ENCODE measurements at regions not wholly inside any gene's neighbourhood (a gene's known extent, or its start where the extent isn't known, plus 50 kb on each side); places are given as distances from the start of the nearest gene placed in this dataset.

- no peaks in the 10 kb centered on the region for H3K79me2 ChIP-seq (ENCODE audit: insufficient read depth, low read depth)
- no peaks in the 10 kb centered on the region for H4K20me1 ChIP-seq (ENCODE audit: insufficient read depth)
- H3K4me2 ChIP-seq = no peak overlapping the region
- H2AFZ ChIP-seq (ENCODE audit: low read depth) = no peak overlapping the region
- no peak overlapping the region for H3K27ac ChIP-seq
- H3K4me1 ChIP-seq (ENCODE audit: low read depth, poor library complexity, severe bottlenecking) = no peaks in the 10 kb centered on the region
- H3K4me3 ChIP-seq (IDR thresholded peaks at IDR 0.05; ENCODE audit: insufficient read depth, low read depth, low read length) = no peak overlapping the region
- H3K36me3 ChIP-seq (ENCODE audit: insufficient read depth) = no peaks in the 10 kb centered on the region
- no peaks in the 10 kb centered on the region for H3K27me3 ChIP-seq (ENCODE audit: insufficient read depth, low read depth)
- TF ChIP-seq, protein P1, sequence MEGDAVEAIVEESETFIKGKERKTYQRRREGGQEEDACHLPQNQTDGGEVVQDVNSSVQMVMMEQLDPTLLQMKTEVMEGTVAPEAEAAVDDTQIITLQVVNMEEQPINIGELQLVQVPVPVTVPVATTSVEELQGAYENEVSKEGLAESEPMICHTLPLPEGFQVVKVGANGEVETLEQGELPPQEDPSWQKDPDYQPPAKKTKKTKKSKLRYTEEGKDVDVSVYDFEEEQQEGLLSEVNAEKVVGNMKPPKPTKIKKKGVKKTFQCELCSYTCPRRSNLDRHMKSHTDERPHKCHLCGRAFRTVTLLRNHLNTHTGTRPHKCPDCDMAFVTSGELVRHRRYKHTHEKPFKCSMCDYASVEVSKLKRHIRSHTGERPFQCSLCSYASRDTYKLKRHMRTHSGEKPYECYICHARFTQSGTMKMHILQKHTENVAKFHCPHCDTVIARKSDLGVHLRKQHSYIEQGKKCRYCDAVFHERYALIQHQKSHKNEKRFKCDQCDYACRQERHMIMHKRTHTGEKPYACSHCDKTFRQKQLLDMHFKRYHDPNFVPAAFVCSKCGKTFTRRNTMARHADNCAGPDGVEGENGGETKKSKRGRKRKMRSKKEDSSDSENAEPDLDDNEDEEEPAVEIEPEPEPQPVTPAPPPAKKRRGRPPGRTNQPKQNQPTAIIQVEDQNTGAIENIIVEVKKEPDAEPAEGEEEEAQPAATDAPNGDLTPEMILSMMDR (conservative IDR thresholded peaks at IDR 0.05; ENCODE audit: low read depth, low read length) = no peak
- H3K9ac ChIP-seq = no peak overlapping the region
Observed at GRCh38 chr5:128682669-128683068, 144.6 kb upstream of the FBN2 start.

- H4K20me1 ChIP-seq (ENCODE audit: insufficient read depth) = no peaks in the 10 kb centered on the region
- H3K9ac ChIP-seq = no peak overlapping the region
- H3K79me2 ChIP-seq (ENCODE audit: insufficient read depth, low read depth) = no peaks in the 10 kb centered on the region
- no peaks in the 10 kb centered on the region for H3K4me1 ChIP-seq (ENCODE audit: low read depth, poor library complexity, severe bottlenecking)
- no peak overlapping the region for H3K27ac ChIP-seq
- TF ChIP-seq, protein P1 (conservative IDR thresholded peaks at IDR 0.05; ENCODE audit: low read depth, low read length) = no peak
- no peaks in the 10 kb centered on the region for H3K27me3 ChIP-seq (ENCODE audit: insufficient read depth, low read depth)
- no peak overlapping the region for H3K4me2 ChIP-seq
- no peak overlapping the region for H2AFZ ChIP-seq (ENCODE audit: low read depth)
- no peaks in the 10 kb centered on the region for H3K36me3 ChIP-seq (ENCODE audit: insufficient read depth)
- no peak overlapping the region for H3K4me3 ChIP-seq (IDR thresholded peaks at IDR 0.05; ENCODE audit: insufficient read depth, low read depth, low read length)
Observed at GRCh38 chr5:128684961-128685360, 146.9 kb upstream of the FBN2 start.

DNA sequence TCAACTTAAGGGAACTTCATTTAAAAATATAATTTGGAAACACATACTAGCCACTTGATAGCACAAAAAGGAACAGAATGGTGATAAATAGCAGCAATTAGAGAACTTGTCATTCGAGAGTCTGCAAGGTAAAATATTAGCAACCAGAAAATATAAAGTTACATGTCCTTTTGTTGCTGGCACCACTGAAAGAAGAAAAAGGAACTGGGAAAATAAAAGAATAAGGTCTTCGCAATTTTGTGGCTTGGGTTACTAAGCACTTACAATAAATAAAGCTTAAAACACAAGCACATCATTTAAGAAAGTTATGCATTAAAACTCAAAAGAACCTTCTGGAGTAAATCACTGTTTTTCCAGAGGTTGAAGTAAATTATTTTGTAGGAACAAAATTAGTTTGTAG, 149.9 kb upstream of the FBN2 start:
- Histone ChIP-seq H2AFZ (ENCODE audit: low read depth) (no peak overlapping the region), H3K4me2 (no peak overlapping the region), H3K4me1 (ENCODE audit: low read depth, poor library complexity, severe bottlenecking) (no peaks in the 10 kb centered on the region), H3K79me2 (ENCODE audit: insufficient read depth, low read depth) (no peaks in the 10 kb centered on the region), H3K36me3 (ENCODE audit: insufficient read depth) (no peaks in the 10 kb centered on the region), H4K20me1 (ENCODE audit: insufficient read depth) (no peaks in the 10 kb centered on the region), H3K4me3 (IDR thresholded peaks at IDR 0.05; ENCODE audit: insufficient read depth, low read depth, low read length) (no peak overlapping the region), H3K9ac (no peak overlapping the region), H3K27ac (no peak overlapping the region), H3K27me3 (ENCODE audit: insufficient read depth, low read depth) (no peaks in the 10 kb centered on the region)
- TF ChIP-seq, protein P1 (conservative IDR thresholded peaks at IDR 0.05; ENCODE audit: low read depth, low read length) = no peak

DNA sequence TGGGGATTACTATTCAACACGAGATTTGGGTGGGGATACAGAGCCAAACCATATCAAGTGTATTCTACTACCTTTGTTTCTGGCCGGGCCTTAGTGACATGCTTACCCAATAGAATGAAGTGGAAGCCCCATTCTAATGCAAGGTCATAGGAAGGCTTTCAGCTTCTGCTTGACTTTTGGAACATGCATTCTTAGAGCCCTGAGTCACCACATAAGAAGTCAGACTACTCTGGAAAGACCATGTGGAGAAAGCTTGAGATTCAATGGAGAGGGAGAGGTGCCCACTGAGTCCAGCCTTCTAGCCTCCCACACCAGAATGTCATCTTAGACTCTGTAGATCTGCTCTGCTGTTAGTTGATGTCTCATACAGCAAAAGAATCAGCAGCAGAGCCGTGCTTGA, 155.7 kb upstream of the FBN2 start:
- no peaks in the 10 kb centered on the region for H3K27me3 ChIP-seq (ENCODE audit: insufficient read depth, low read depth)
- H2AFZ ChIP-seq (ENCODE audit: low read depth) = no peak overlapping the region
- H3K9ac ChIP-seq = no peak overlapping the region
- TF ChIP-seq, protein P1 (conservative IDR thresholded peaks at IDR 0.05; ENCODE audit: low read depth, low read length) = no peak
- no peaks in the 10 kb centered on the region for H4K20me1 ChIP-seq (ENCODE audit: insufficient read depth)
- H3K27ac ChIP-seq = no peak overlapping the region
- H3K4me3 ChIP-seq (IDR thresholded peaks at IDR 0.05; ENCODE audit: insufficient read depth, low read depth, low read length) = no peak overlapping the region
- H3K79me2 ChIP-seq (ENCODE audit: insufficient read depth, low read depth) = no peaks in the 10 kb centered on the region
- no peaks in the 10 kb centered on the region for H3K36me3 ChIP-seq (ENCODE audit: insufficient read depth)
- H3K4me2 ChIP-seq = no peak overlapping the region
- no peaks in the 10 kb centered on the region for H3K4me1 ChIP-seq (ENCODE audit: low read depth, poor library complexity, severe bottlenecking)
